CD4-positive, alpha-beta T cell (primary cell): ENCODE measurements at regions not wholly inside any gene's neighbourhood (a gene's known extent, or its start where the extent isn't known, plus 50 kb on each side); places are given as distances from the start of the nearest gene placed in this dataset.

ENCODE experiments used
- ATAC-seq: fragments of 200-7000 bp; cut with Tn5 transposase; one replicate; pipeline ENCODE4 v1.10.0; 2022; ENCODE audit warnings: mild to moderate bottlenecking; ENCODE audit not compliant: poor library complexity
- CTCF ChIA-PET: fragments of 350-600 bp; sonication (Branson Sonifier 250); formaldehyde crosslinking; loops from one replicate; lab custom pipeline; 2021; ENCODE audit warnings: antibody characterized with exemption, inconsistent platforms; lab: Charles Lee
- POLR2A ChIA-PET: fragments of 350-600 bp; sonication (Branson Sonifier 250); formaldehyde crosslinking; loops from one replicate; lab custom pipeline; 2021; ENCODE audit warnings: antibody characterized with exemption, inconsistent platforms; lab: Charles Lee
- DNase-seq, 14 experiments: peaks; one replicate each; pipeline ENCODE4 v3.0.0-alpha.2; 2013 to 2020; ENCODE audit warnings: mixed read lengths in 2 of 14
- H3K27ac ChIP-seq, 2 donors: one replicate each; pipeline versions ENCODE4 v1.5.1 to v1.7.0; 2013; ENCODE audit warnings: low read length in 2 of 2, low read depth in 1 of 2, mild to moderate bottlenecking in 1 of 2
- H3K27me3 ChIP-seq, 2 experiments: 1 replicate in 1 of 2; 2 replicates in 1 of 2; pipeline versions ENCODE4 v1.6.1 to v1.7.0; 2013; ENCODE audit warnings: low read length in 2 of 2, control low read depth in 1 of 2, mild to moderate bottlenecking in 1 of 2, moderate library complexity in 1 of 2; ENCODE audit not compliant: insufficient read depth in 2 of 2, control insufficient read depth in 1 of 2
- H3K36me3 ChIP-seq: one replicate; pipeline ENCODE4 v1.6.1; 2013; ENCODE audit warnings: low read length, control low read depth; ENCODE audit not compliant: insufficient read depth
- H3K4me1 ChIP-seq: one replicate; pipeline ENCODE4 v1.6.1; 2013; ENCODE audit warnings: low read length, control low read depth; ENCODE audit not compliant: insufficient read depth
- H3K4me3 ChIP-seq: one replicate; pipeline ENCODE4 v1.5.1; 2013; ENCODE audit warnings: mild to moderate bottlenecking, low read length, moderate library complexity
- H3K9me3 ChIP-seq, 2 experiments: 1 replicate in 1 of 2; 2 replicates in 1 of 2; pipeline versions ENCODE4 v1.6.1 to v1.7.0; 2013; ENCODE audit warnings: low read length in 2 of 2, mild to moderate bottlenecking in 2 of 2, control low read depth in 1 of 2, moderate library complexity in 1 of 2; ENCODE audit not compliant: control insufficient read depth in 1 of 2, insufficient read depth in 1 of 2
- H3K27ac Mint-ChIP-seq: one replicate; pipeline ENCODE4 v1.8.0; 2020; ENCODE audit warnings: mixed read lengths
- H3K27me3 Mint-ChIP-seq: one replicate; pipeline ENCODE4 v1.8.0; 2021; ENCODE audit warnings: mixed read lengths
- H3K36me3 Mint-ChIP-seq: one replicate; pipeline ENCODE4 v1.8.0; 2021; ENCODE audit warnings: low read depth, mixed read lengths
- H3K4me1 Mint-ChIP-seq: one replicate; pipeline ENCODE4 v1.8.0; 2021; ENCODE audit warnings: low read depth, mixed read lengths
- H3K4me3 Mint-ChIP-seq: one replicate; pipeline ENCODE4 v1.8.0; 2020; ENCODE audit warnings: mild to moderate bottlenecking, mixed read lengths
- H3K9me3 Mint-ChIP-seq: one replicate; pipeline ENCODE4 v1.8.0; 2020; ENCODE audit warnings: mixed read lengths
- intact Hi-C, 2 experiments: fragments of 100-400 bp; cut with DNase I in 1 of 2; cut with micrococcal nuclease in 1 of 2; formaldehyde crosslinking; loops; one replicate each; pipeline versions ENCODE4 v1.15.1 to v1.9.0; 2023 to 2025; cut with DNase I, micrococcal nuclease
- TF ChIP-seq, protein P1 (sequence below): fragments of 200-600 bp; IDR thresholded peaks from one replicate; pipeline ENCODE4 v1.8.0; 2022; ENCODE audit warnings: antibody characterized with exemption, mild to moderate bottlenecking

DNA sequence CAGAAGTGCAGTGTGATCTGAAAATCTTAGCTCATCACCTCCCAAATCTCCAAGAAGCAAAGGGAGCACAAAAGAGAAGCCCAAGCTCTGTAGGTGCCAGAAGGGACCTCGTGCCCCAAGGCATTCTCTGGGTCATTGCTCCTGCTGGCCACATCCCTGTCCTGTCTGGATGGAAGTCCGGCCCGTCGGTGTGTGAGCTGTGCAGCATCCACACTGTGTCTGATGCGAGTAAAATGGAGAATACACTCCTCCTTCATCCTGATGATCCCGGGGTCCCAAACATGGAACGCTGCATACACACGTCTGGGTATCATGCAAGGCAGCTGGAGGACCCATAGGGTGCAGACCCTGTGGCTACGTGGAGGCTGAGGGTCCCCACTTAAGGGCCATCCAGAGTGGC, 851.4 kb downstream of the GALR1 start:
- H3K4me1 ChIP-seq: no peaks in the 10 kb centered on the region
- no peak for ATAC-seq

DNA sequence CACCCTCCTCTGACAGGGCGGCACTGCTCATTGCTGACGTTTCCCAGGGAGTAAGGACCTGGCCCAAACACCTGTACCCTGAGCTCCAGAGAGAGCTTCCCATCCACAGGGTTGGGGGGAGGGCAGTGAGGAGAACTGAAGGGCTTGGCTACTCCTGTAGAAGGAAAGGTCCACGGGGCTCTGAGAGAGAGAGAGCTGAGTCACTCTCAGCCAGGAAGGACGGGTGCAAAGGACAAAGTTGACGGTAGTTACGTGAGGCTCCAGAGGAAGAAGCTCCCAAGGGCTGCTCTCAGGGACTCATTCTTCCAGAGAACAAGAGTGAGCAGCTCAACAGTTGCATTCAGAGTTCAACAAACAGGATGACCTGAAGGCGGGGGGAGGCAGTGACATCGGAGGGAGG, 852.5 kb downstream of the GALR1 start:
- ChIA-PET POLR2A (no interaction called here), CTCF (no interaction called here)
- Histone ChIP-seq H3K36me3 (no peaks in the 10 kb centered on the region), H3K4me1 (no peaks in the 10 kb centered on the region), H3K27ac (no peak overlapping the region), H3K27me3 (no peaks in the 10 kb centered on the region), H3K4me3 (no peak overlapping the region), H3K9me3 (peaks cover 0 to 36% of the 10 kb centered on the region in 2 experiments)
- no peaks in the 10 kb centered on the region for H3K4me1 Mint-ChIP-seq
- H3K27me3 Mint-ChIP-seq: no peaks in the 10 kb centered on the region
- no peak overlapping the region for H3K27ac Mint-ChIP-seq
- H3K9me3 Mint-ChIP-seq: peaks cover 3% of the 10 kb centered on the region
- DNase-seq (no peak), ATAC-seq (no peak)
- H3K4me3 Mint-ChIP-seq: no peak overlapping the region
- intact Hi-C loops: loop anchor here in 1 of 2 experiments (10.0 kb wide), 1 partner anchor 63 kb away; no protein-coding TSS in a partner anchor
- TF ChIP-seq, protein P1, sequence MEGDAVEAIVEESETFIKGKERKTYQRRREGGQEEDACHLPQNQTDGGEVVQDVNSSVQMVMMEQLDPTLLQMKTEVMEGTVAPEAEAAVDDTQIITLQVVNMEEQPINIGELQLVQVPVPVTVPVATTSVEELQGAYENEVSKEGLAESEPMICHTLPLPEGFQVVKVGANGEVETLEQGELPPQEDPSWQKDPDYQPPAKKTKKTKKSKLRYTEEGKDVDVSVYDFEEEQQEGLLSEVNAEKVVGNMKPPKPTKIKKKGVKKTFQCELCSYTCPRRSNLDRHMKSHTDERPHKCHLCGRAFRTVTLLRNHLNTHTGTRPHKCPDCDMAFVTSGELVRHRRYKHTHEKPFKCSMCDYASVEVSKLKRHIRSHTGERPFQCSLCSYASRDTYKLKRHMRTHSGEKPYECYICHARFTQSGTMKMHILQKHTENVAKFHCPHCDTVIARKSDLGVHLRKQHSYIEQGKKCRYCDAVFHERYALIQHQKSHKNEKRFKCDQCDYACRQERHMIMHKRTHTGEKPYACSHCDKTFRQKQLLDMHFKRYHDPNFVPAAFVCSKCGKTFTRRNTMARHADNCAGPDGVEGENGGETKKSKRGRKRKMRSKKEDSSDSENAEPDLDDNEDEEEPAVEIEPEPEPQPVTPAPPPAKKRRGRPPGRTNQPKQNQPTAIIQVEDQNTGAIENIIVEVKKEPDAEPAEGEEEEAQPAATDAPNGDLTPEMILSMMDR: no peak
- H3K36me3 Mint-ChIP-seq: no peaks in the 10 kb centered on the region

More for the DNA sequence above, 851.4 kb downstream of the GALR1 start:
- H3K4me3 ChIP-seq: no peak overlapping the region
- peaks cover 3% of the 10 kb centered on the region for H3K9me3 Mint-ChIP-seq
- H3K9me3 ChIP-seq: peaks cover 0 to 31% of the 10 kb centered on the region in 2 experiments
- no peaks in the 10 kb centered on the region for H3K36me3 ChIP-seq
- TF ChIP-seq, protein P1: no peak
- no peak overlapping the region for H3K27ac Mint-ChIP-seq
- H3K27ac ChIP-seq: no peak overlapping the region
- no peaks in the 10 kb centered on the region for H3K27me3 ChIP-seq
- intact Hi-C loops: loop anchor here in 1 of 2 experiments (10.0 kb wide), 1 partner anchor 64 kb away; no protein-coding TSS in a partner anchor
- no peaks in the 10 kb centered on the region for H3K36me3 Mint-ChIP-seq
- ChIA-PET POLR2A (no interaction called here), CTCF (no interaction called here)
- no peak overlapping the region for H3K4me3 Mint-ChIP-seq
- no peak for DNase-seq
- no peaks in the 10 kb centered on the region for H3K27me3 Mint-ChIP-seq
- no peaks in the 10 kb centered on the region for H3K4me1 Mint-ChIP-seq

DNA sequence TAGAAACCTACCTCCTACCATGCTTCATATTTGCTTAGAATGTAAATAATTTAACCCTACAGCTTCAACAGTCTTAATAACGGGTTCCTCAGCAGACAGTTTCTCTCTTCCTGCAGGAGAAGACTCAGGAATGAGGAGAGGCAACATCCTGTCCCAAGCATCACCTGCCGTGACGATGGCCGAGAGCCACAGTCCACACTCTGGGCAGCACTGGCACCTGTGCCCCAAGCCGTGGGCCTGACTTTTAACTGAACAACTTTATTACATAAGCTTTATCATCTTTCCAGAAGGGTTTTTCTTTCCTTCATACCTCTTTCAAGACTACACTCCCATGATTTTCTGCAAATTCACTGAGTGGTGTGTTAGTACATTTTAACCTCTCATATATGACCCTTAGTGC, 856.0 kb downstream of the GALR1 start:
- Histone ChIP-seq H3K36me3 (no peaks in the 10 kb centered on the region), H3K27ac (no peak overlapping the region), H3K9me3 (peaks cover 0 to 45% of the 10 kb centered on the region in 2 experiments), H3K4me3 (no peak overlapping the region), H3K4me1 (no peaks in the 10 kb centered on the region), H3K27me3 (no peaks in the 10 kb centered on the region)
- Mint-ChIP-seq H3K4me1 (no peaks in the 10 kb centered on the region), H3K27ac (no peak overlapping the region), H3K27me3 (no peaks in the 10 kb centered on the region), H3K4me3 (no peak overlapping the region), H3K9me3 (peaks cover 3% of the 10 kb centered on the region), H3K36me3 (no peaks in the 10 kb centered on the region)
- ATAC-seq (no peak), DNase-seq (no peak)
- CTCF ChIA-PET: interaction anchor here (1.5 kb wide), 1 partner anchor 10 kb away, joined by 3 read pairs; no protein-coding TSS in a partner anchor
- POLR2A ChIA-PET: no interaction called here
- intact Hi-C loops: loop anchor here in 1 of 2 experiments (10.0 kb wide), 1 partner anchor 59 kb away; no protein-coding TSS in a partner anchor
- TF ChIP-seq, protein P1: no peak
